Smooth muscle cell (in vitro differentiated cells): ENCODE measurements at regions not wholly inside any gene's neighbourhood (a gene's known extent, or its start where the extent isn't known, plus 50 kb on each side); places are given as distances from the start of the nearest gene placed in this dataset.
A peak's percentile ranks its signal among the peaks of the same experiment; 100 is the strongest.

Source experiments
- DNase-seq: peaks from one replicate; lab custom pipeline; 2025; ENCODE audit not compliant: unreplicated experiment; lab: John Stamatoyannopoulos, UW
- H2AFZ ChIP-seq: fragments of 200-600 bp; sonication (generic); 2 replicates; pipeline ENCODE4 v1.6.0; 2016; ENCODE audit warnings: antibody characterized with exemption, low read depth, mild to moderate bottlenecking
- H3F3A ChIP-seq: fragments of 200-600 bp; sonication (generic); 2 replicates; pipeline ENCODE4 v1.6.0; 2017; ENCODE audit warnings: antibody characterized with exemption, low read depth
- H3K27ac ChIP-seq: fragments of 200-600 bp; sonication (generic); 2 replicates; pipeline ENCODE4 v1.5.1; 2016; ENCODE audit warnings: low read depth, mild to moderate bottlenecking
- H3K27me3 ChIP-seq: fragments of 200-600 bp; sonication (generic); 2 replicates; pipeline ENCODE4 v1.6.1; 2016; ENCODE audit warnings: low read depth, mild to moderate bottlenecking
- H3K36me3 ChIP-seq: fragments of 200-600 bp; sonication (generic); 2 replicates; pipeline ENCODE4 v1.5.1; 2016; ENCODE audit warnings: low read depth
- H3K4me1 ChIP-seq: fragments of 200-600 bp; sonication (generic); 2 replicates; pipeline ENCODE4 v1.5.1; 2016; ENCODE audit warnings: low read depth
- H3K4me2 ChIP-seq: fragments of 200-600 bp; sonication (generic); 2 replicates; pipeline ENCODE4 v1.6.0; 2016; ENCODE audit warnings: mild to moderate bottlenecking
- H3K4me3 ChIP-seq: fragments of 200-600 bp; sonication (generic); 2 replicates; pipeline ENCODE4 v1.5.1; 2016; ENCODE audit warnings: mild to moderate bottlenecking
- H3K79me2 ChIP-seq: fragments of 200-600 bp; sonication (generic); 2 replicates; pipeline ENCODE4 v1.6.0; 2016; ENCODE audit warnings: low read depth, mild to moderate bottlenecking
- H3K9ac ChIP-seq: fragments of 200-600 bp; sonication (generic); 2 replicates; pipeline ENCODE4 v1.6.0; 2016; ENCODE audit warnings: low read depth
- H3K9me3 ChIP-seq: fragments of 200-600 bp; sonication (generic); replicated peaks from 2 replicates; pipeline ENCODE4 v1.5.1; 2016; ENCODE audit warnings: low read depth
- H4K20me1 ChIP-seq: fragments of 200-600 bp; sonication (generic); 2 replicates; pipeline ENCODE4 v1.6.0; 2016; ENCODE audit warnings: low read depth
- WGBS: methylation state at CpG from one replicate; pipeline ENCODE4 v1.1.7; 2016; ENCODE audit warnings: low lambda C conversion rate; 5-methylcytosine and 5-hydroxymethylcytosine counted together
- TF ChIP-seq, protein P1 (sequence below): fragments of 200-600 bp; sonication (generic); IDR thresholded peaks from 2 replicates; pipeline ENCODE4 v1.5.1; 2017; ENCODE audit warnings: borderline replicate concordance, mild to moderate bottlenecking, antibody characterized with exemption; ENCODE audit not compliant: insufficient read depth, poor library complexity, severe bottlenecking

DNA sequence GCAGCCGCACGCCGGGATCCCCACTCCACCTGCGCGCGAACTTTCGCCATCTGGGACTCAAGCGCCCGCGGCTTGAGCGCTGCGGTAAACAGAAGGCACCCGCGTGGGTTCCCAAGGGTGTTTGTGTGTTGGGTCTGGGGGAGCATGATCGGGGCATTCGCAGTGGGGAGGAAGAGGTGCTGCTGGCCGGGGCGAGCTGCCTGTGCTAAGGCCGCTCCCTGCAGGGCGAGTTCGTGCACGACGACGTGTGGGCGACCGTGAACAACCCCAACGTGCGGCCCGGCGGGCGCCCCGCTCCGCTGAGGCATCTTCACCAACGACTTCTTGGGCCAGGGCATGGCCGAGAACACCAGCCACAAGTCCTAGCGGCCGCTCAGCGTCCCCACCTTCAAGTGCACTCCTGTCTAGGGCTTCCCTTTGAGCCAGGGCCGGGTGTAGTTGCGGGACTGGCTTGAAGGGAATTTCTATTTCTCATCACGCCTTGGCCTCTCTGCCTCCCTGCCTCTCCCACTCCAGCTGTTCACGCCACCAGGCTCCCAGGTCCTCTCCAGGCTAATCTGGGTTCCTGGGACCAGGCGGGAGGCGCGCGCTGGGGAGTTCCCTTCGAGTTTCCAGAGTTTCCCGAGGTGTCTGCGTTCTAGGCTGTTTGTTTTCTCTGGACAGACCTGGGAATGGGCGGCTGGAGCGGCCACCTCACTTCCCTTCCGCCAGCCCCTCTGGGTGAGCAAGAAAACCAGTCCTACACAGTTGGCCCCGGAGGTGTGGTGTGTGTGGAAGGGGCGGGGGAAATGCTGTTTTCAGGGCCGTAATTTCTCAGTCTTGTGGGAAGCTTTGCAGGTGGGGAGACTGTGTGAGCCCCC lies 417.8 kb upstream of the TMTC1 start:
- H3K36me3 ChIP-seq: no peaks in the 10 kb centered on the region
- H3K9me3 ChIP-seq: no peaks in the 10 kb centered on the region
- 94% methylated on average over 42 of the region's 55 CpGs for WGBS
- H3K4me1 ChIP-seq: no peaks in the 10 kb centered on the region
- H3F3A ChIP-seq: peaks cover 3% of the 10 kb centered on the region
- no peak overlapping the region for H3K9ac ChIP-seq
- no peak overlapping the region for H2AFZ ChIP-seq
- no peaks in the 10 kb centered on the region for H3K79me2 ChIP-seq
- DNase-seq: no peak
- no peak overlapping the region for H3K4me3 ChIP-seq
- H3K4me2 ChIP-seq: no peak overlapping the region
- TF ChIP-seq, protein P1, sequence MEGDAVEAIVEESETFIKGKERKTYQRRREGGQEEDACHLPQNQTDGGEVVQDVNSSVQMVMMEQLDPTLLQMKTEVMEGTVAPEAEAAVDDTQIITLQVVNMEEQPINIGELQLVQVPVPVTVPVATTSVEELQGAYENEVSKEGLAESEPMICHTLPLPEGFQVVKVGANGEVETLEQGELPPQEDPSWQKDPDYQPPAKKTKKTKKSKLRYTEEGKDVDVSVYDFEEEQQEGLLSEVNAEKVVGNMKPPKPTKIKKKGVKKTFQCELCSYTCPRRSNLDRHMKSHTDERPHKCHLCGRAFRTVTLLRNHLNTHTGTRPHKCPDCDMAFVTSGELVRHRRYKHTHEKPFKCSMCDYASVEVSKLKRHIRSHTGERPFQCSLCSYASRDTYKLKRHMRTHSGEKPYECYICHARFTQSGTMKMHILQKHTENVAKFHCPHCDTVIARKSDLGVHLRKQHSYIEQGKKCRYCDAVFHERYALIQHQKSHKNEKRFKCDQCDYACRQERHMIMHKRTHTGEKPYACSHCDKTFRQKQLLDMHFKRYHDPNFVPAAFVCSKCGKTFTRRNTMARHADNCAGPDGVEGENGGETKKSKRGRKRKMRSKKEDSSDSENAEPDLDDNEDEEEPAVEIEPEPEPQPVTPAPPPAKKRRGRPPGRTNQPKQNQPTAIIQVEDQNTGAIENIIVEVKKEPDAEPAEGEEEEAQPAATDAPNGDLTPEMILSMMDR: no peak
- H4K20me1 ChIP-seq: no peaks in the 10 kb centered on the region
- no peak overlapping the region for H3K27ac ChIP-seq
- no peaks in the 10 kb centered on the region for H3K27me3 ChIP-seq

DNA sequence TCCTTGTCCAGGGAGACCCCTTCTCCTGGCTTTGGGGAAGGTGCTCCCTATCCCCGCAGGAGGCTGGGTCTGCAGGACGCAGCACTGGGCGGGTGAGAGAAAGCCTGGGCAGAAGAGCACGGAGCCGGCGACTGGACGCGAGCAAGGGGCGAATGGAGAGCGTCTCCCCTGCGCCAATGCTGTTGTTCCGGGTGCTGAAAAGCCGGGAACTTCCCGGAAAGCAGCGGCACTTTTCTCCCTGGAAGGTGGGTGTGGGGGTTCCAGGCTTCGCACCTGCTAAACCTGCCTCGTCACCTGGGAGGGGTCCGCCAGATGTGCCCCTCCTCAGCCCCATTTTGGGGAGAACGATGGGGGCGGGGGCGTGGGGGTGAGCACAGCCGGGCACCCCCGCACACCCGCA lies 417.1 kb upstream of the TMTC1 start:
- WGBS: 95% methylated on average over 12 of the region's 24 CpGs
- Histone ChIP-seq H3K4me3 (no peak overlapping the region), H3K27me3 (no peaks in the 10 kb centered on the region)

DNA sequence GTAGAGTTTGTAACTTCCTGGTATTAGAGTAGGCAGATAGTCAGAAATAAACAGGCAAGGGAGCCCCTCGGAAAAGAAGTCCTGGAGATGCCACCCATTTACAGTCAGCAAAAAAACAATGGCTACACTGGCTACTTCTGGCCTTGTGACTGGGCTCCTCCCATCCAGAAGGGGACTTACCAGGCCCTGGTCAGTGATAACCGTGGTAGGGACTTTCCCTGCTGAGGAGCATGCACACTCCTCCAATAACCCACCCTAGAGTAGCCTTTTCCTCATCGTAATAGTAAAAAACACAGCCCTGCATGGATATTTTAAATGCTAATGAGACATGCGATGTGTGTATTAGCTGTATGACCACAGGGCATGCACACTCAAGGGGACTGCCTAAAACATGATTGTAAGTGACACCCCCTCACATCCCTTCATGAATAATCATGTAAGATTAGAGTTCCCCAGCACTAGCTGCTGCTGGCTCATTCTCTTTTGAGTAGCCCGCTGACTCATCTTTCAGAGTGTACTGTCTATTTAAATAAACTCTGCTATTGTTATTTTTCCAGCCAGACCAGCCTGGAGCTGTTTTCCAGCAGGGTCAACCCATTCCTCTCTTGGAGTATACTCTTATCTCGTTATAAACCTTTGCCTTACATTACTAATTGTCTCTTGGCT lies 413.8 kb upstream of the TMTC1 start:
- H2AFZ ChIP-seq: no peak overlapping the region
- H3F3A ChIP-seq: peaks cover 3% of the 10 kb centered on the region
- peak overlapping the region; percentile 58 for H3K27ac ChIP-seq
- no peaks in the 10 kb centered on the region for H4K20me1 ChIP-seq
- no peaks in the 10 kb centered on the region for H3K79me2 ChIP-seq
- H3K27me3 ChIP-seq: no peaks in the 10 kb centered on the region
- no peaks in the 10 kb centered on the region for H3K4me1 ChIP-seq
- peak overlapping the region; percentile 34 for H3K4me2 ChIP-seq
- TF ChIP-seq, protein P1: no peak
- H3K4me3 ChIP-seq: no peak overlapping the region
- WGBS: 25% methylated on average over 6 of the region's 6 CpGs
- H3K36me3 ChIP-seq: no peaks in the 10 kb centered on the region
- no peak for DNase-seq
- no peaks in the 10 kb centered on the region for H3K9me3 ChIP-seq
- peak overlapping the region; percentile 1 for H3K9ac ChIP-seq

More for the DNA sequence above, 417.1 kb upstream of the TMTC1 start:
- H3K9me3 ChIP-seq: no peaks in the 10 kb centered on the region
- H3F3A ChIP-seq: peaks cover 3% of the 10 kb centered on the region
- no peak overlapping the region for H3K9ac ChIP-seq
- H4K20me1 ChIP-seq: no peaks in the 10 kb centered on the region
- no peaks in the 10 kb centered on the region for H3K36me3 ChIP-seq
- H3K4me2 ChIP-seq: no peak overlapping the region
- DNase-seq: no peak
- H3K27ac ChIP-seq: no peak overlapping the region
- TF ChIP-seq, protein P1: no peak
- no peaks in the 10 kb centered on the region for H3K4me1 ChIP-seq
- H2AFZ ChIP-seq: no peak overlapping the region
- no peaks in the 10 kb centered on the region for H3K79me2 ChIP-seq
